IPS DF 4.7 (cell line): ENCODE measurements at regions not wholly inside any gene's neighbourhood (a gene's known extent, or its start where the extent isn't known, plus 50 kb on each side); places are given as distances from the start of the nearest gene placed in this dataset.
"Not testable (repeated sequence)": the region's sequence is repeated elsewhere in the genome, so short reads cannot be mapped to it uniquely, and the experiment has no call there.

Experiments
- DNase-seq: peaks from one replicate; pipeline ENCODE4 v3.0.0-alpha.2; 2013; ENCODE audit warnings: low spot score; ENCODE audit errors: extremely low read depth

- no peak for DNase-seq
These were observed 302.7 kb downstream of the SFMBT2 start for GRCh38 chr10:7108141-7108540.

GRCh38 chr10:7107285-7107684 is 303.5 kb downstream of the SFMBT2 start:
- DNase-seq, result no peak

GRCh38 chr10:7104379-7104778 is 306.5 kb downstream of the SFMBT2 start:
- not testable (repeated sequence) for DNase-seq

- no peak for DNase-seq
These were observed 308.1 kb downstream of the SFMBT2 start for GRCh38 chr10:7102557-7103349.

- no peak for DNase-seq
These were observed 308.8 kb downstream of the SFMBT2 start for GRCh38 chr10:7102084-7102483.

GRCh38 chr10:7101451-7101850 is 309.4 kb downstream of the SFMBT2 start:
- DNase-seq, result no peak

GRCh38 chr10:7100032-7100702 is 310.7 kb downstream of the SFMBT2 start:
- no peak for DNase-seq

- no peak for DNase-seq
These were observed 312.6 kb downstream of the SFMBT2 start for GRCh38 chr10:7098160-7098762.

- no peak for DNase-seq
These were observed 316.1 kb downstream of the SFMBT2 start for GRCh38 chr10:7094781-7095180.

- DNase-seq, result no peak
These were observed 317.5 kb downstream of the SFMBT2 start for GRCh38 chr10:7093368-7093767.

GRCh38 chr10:7092603-7093002 is 318.2 kb downstream of the SFMBT2 start:
- DNase-seq, result no peak

- DNase-seq, result no peak
These were observed 320.3 kb downstream of the SFMBT2 start for GRCh38 chr10:7090529-7090928.

GRCh38 chr10:7085913-7086589 is 324.8 kb downstream of the SFMBT2 start:
- peak; percentile 49 for DNase-seq

- DNase-seq, result no peak
These were observed 325.5 kb downstream of the SFMBT2 start for GRCh38 chr10:7085147-7085912.

GRCh38 chr10:7084280-7085005 is 326.4 kb downstream of the SFMBT2 start:
- DNase-seq, result no peak

- peak; percentile 25 for DNase-seq
These were observed 327.9 kb downstream of the SFMBT2 start for GRCh38 chr10:7082967-7083366.

GRCh38 chr10:7077880-7078279 is 333.0 kb downstream of the SFMBT2 start:
- DNase-seq, result no peak

GRCh38 chr10:7075851-7076250 is 335.0 kb downstream of the SFMBT2 start:
- no peak for DNase-seq

GRCh38 chr10:7075110-7075509 is 335.7 kb downstream of the SFMBT2 start:
- DNase-seq, result no peak

GRCh38 chr10:7071421-7071820 is 339.4 kb downstream of the SFMBT2 start:
- no peak for DNase-seq
